ENCODE measurements at regions not wholly inside any gene's neighbourhood (a gene's known extent, or its start where the extent isn't known, plus 50 kb on each side); places are given as distances from the start of the nearest gene placed in this dataset.

- H3K27me3 ChIP-seq (ENCODE audit: control insufficient read depth, low read length): no peaks in the 10 kb centered on the region
- no peaks in the 10 kb centered on the region for H3K36me3 ChIP-seq (ENCODE audit: control insufficient read depth, low read length)
- H3K4me1 ChIP-seq (ENCODE audit: control insufficient read depth, low read length): no peaks in the 10 kb centered on the region
- no peaks in the 10 kb centered on the region for H3K9me3 ChIP-seq (ENCODE audit: control insufficient read depth, insufficient read depth, low read length)
- H4K20me1 ChIP-seq (ENCODE audit: control insufficient read depth, insufficient read depth, low read depth, low read length): no peaks in the 10 kb centered on the region
- no peak overlapping the region for H3K4me3 ChIP-seq (ENCODE audit: low read length)
- no peak overlapping the region for H3K27ac ChIP-seq (ENCODE audit: low read depth, low read length)
- no peaks in the 10 kb centered on the region for H3K9me2 ChIP-seq (replicated peaks; ENCODE audit: control insufficient read depth, low read length)
- no peaks in the 10 kb centered on the region for H3F3A ChIP-seq (ENCODE audit: control insufficient read depth, insufficient read depth)
- no peak overlapping the region for H3K4me2 ChIP-seq (ENCODE audit: low read length)
- H3K79me2 ChIP-seq (ENCODE audit: control insufficient read depth, low read length): no peaks in the 10 kb centered on the region
- no peak for TF ChIP-seq CTCF (IDR thresholded peaks at IDR 0.05; ENCODE audit: low read depth, low read length, poor library complexity, severe bottlenecking)
These were observed 278.1 kb upstream of the CD180 start for GRCh38 chr5:67474597-67475238.

GRCh38 chr5:67467110-67467509 lies 270.5 kb upstream of the CD180 start:
- no peaks in the 10 kb centered on the region for H3K9me3 ChIP-seq (ENCODE audit: control insufficient read depth, insufficient read depth, low read length)
- no peaks in the 10 kb centered on the region for H3K36me3 ChIP-seq (ENCODE audit: control insufficient read depth, low read length)
- H3F3A ChIP-seq (ENCODE audit: control insufficient read depth, insufficient read depth): no peaks in the 10 kb centered on the region
- H3K4me3 ChIP-seq (ENCODE audit: low read length): no peak overlapping the region
- no peaks in the 10 kb centered on the region for H3K79me2 ChIP-seq (ENCODE audit: control insufficient read depth, low read length)
- no peak overlapping the region for H3K27ac ChIP-seq (ENCODE audit: low read depth, low read length)
- H3K9me2 ChIP-seq (replicated peaks; ENCODE audit: control insufficient read depth, low read length): no peaks in the 10 kb centered on the region
- H3K4me2 ChIP-seq (ENCODE audit: low read length): no peak overlapping the region
- TF ChIP-seq EZH2phosphoT487 (IDR thresholded peaks at IDR 0.05; ENCODE audit: borderline replicate concordance, low read length): no peak
- no peak for TF ChIP-seq CTCF (IDR thresholded peaks at IDR 0.05; ENCODE audit: low read depth, low read length, poor library complexity, severe bottlenecking)
- H4K20me1 ChIP-seq (ENCODE audit: control insufficient read depth, insufficient read depth, low read depth, low read length): no peaks in the 10 kb centered on the region
- no peaks in the 10 kb centered on the region for H3K27me3 ChIP-seq (ENCODE audit: control insufficient read depth, low read length)
- no peaks in the 10 kb centered on the region for H3K4me1 ChIP-seq (ENCODE audit: control insufficient read depth, low read length)

GRCh38 chr5:67465537-67466207 lies 269.1 kb upstream of the CD180 start:
- H3K36me3 ChIP-seq (ENCODE audit: control insufficient read depth, low read length): no peaks in the 10 kb centered on the region
- no peak overlapping the region for H3K4me3 ChIP-seq (ENCODE audit: low read length)
- H3K9me2 ChIP-seq (replicated peaks; ENCODE audit: control insufficient read depth, low read length): no peaks in the 10 kb centered on the region
- TF ChIP-seq EZH2phosphoT487 (IDR thresholded peaks at IDR 0.05; ENCODE audit: borderline replicate concordance, low read length) (no peak), CTCF (IDR thresholded peaks at IDR 0.05; ENCODE audit: low read depth, low read length, poor library complexity, severe bottlenecking) (no peak)
- H3K27me3 ChIP-seq (ENCODE audit: control insufficient read depth, low read length): no peaks in the 10 kb centered on the region
- H3K79me2 ChIP-seq (ENCODE audit: control insufficient read depth, low read length): no peaks in the 10 kb centered on the region
- H3K9me3 ChIP-seq (ENCODE audit: control insufficient read depth, insufficient read depth, low read length): no peaks in the 10 kb centered on the region
- no peaks in the 10 kb centered on the region for H3K4me1 ChIP-seq (ENCODE audit: control insufficient read depth, low read length)
- no peaks in the 10 kb centered on the region for H4K20me1 ChIP-seq (ENCODE audit: control insufficient read depth, insufficient read depth, low read depth, low read length)
- H3K27ac ChIP-seq (ENCODE audit: low read depth, low read length): no peak overlapping the region
- no peak overlapping the region for H3K4me2 ChIP-seq (ENCODE audit: low read length)
- no peaks in the 10 kb centered on the region for H3F3A ChIP-seq (ENCODE audit: control insufficient read depth, insufficient read depth)

All from DOHH2 (cell line).